ENCODE measurements at regions not wholly inside any gene's neighbourhood (a gene's known extent, or its start where the extent isn't known, plus 50 kb on each side); places are given as distances from the start of the nearest gene placed in this dataset.

GRCh38 chr7:15099074-15099473 lies 196.5 kb upstream of the DGKB start:
- no peak for TF ChIP-seq REST (IDR thresholded peaks at IDR 0.05; ENCODE audit: insufficient read depth in 1 of 2, low read depth in 2 of 2, low read length in 1 of 2)
- TF ChIP-seq POLR2AphosphoS5 (IDR thresholded peaks at IDR 0.05; ENCODE audit: low read depth, low read length), result no peak
- no peak for TF ChIP-seq CTCF (IDR thresholded peaks at IDR 0.05)
- no peak for TF ChIP-seq SIN3A (IDR thresholded peaks at IDR 0.05; ENCODE audit: borderline replicate concordance, insufficient read depth, low read depth, low read length)
- TF ChIP-seq TCF7L2 (IDR thresholded peaks at IDR 0.05; ENCODE audit: low read depth, low read length), result no peak
- ChIA-PET POLR2A (no interaction called here), CTCF (no interaction called here)
- no TSS peak for BruUV-seq (replicated peaks)
- Histone ChIP-seq H3K4me1 (ENCODE audit: control insufficient read depth, insufficient read depth, low read length) (no peaks in the 10 kb centered on the region), H3K27ac (ENCODE audit: low read length) (no peak overlapping the region), H3K27me3 (ENCODE audit: control insufficient read depth, insufficient read depth, low read length) (no peaks in the 10 kb centered on the region), H3K36me3 (ENCODE audit: control insufficient read depth, insufficient read depth, low read length) (no peaks in the 10 kb centered on the region), H3K4me3 (ENCODE audit: low read depth in 2 of 2, low read length in 2 of 2) (no peak overlapping the region), H3K9me3 (ENCODE audit: control insufficient read depth, insufficient read depth, low read depth, low read length) (0 out of 2 replicates have a peak, but pooled peaks cover 3% of the 10 kb centered on the region)
- in situ Hi-C loops (cut with HindIII; ENCODE audit: low pct_unique_long_range_greater_than_20kb, low sequenced_read_pairs), result no loop called here
- ATAC-seq (no peak), DNase-seq (ENCODE audit: low read depth, low spot score) (no peak)
- intact Hi-C loops (cut with micrococcal nuclease; ENCODE audit: unreplicated experiment), result no loop called here

- Histone ChIP-seq H3K27me3 (ENCODE audit: control insufficient read depth, insufficient read depth, low read length) (no peaks in the 10 kb centered on the region), H3K9me3 (ENCODE audit: control insufficient read depth, insufficient read depth, low read depth, low read length) (0 out of 2 replicates have a peak, but pooled peaks cover 3% of the 10 kb centered on the region), H3K4me3 (ENCODE audit: low read depth in 2 of 2, low read length in 2 of 2) (no peak overlapping the region), H3K36me3 (ENCODE audit: control insufficient read depth, insufficient read depth, low read length) (no peaks in the 10 kb centered on the region), H3K4me1 (ENCODE audit: control insufficient read depth, insufficient read depth, low read length) (no peaks in the 10 kb centered on the region), H3K27ac (ENCODE audit: low read length) (no peak overlapping the region)
- TF ChIP-seq REST (IDR thresholded peaks at IDR 0.05; ENCODE audit: insufficient read depth in 1 of 2, low read depth in 2 of 2, low read length in 1 of 2) (no peak), POLR2AphosphoS5 (IDR thresholded peaks at IDR 0.05; ENCODE audit: low read depth, low read length) (no peak), SIN3A (IDR thresholded peaks at IDR 0.05; ENCODE audit: borderline replicate concordance, insufficient read depth, low read depth, low read length) (no peak), CTCF (IDR thresholded peaks at IDR 0.05) (no peak), TCF7L2 (IDR thresholded peaks at IDR 0.05; ENCODE audit: low read depth, low read length) (no peak)
- no TSS peak for BruUV-seq (replicated peaks)
- intact Hi-C loops (cut with micrococcal nuclease; ENCODE audit: unreplicated experiment), result no loop called here
- DNase-seq (ENCODE audit: low read depth, low spot score), result no peak
- ChIA-PET POLR2A (no interaction called here), CTCF (no interaction called here)
- no peak for ATAC-seq
- in situ Hi-C loops (cut with HindIII; ENCODE audit: low pct_unique_long_range_greater_than_20kb, low sequenced_read_pairs), result no loop called here
Observed at GRCh38 chr7:15096853-15097252, 194.3 kb upstream of the DGKB start.
